ENCODE measurements at regions not wholly inside any gene's neighbourhood (a gene's known extent, or its start where the extent isn't known, plus 50 kb on each side); places are given as distances from the start of the nearest gene placed in this dataset.

DNA sequence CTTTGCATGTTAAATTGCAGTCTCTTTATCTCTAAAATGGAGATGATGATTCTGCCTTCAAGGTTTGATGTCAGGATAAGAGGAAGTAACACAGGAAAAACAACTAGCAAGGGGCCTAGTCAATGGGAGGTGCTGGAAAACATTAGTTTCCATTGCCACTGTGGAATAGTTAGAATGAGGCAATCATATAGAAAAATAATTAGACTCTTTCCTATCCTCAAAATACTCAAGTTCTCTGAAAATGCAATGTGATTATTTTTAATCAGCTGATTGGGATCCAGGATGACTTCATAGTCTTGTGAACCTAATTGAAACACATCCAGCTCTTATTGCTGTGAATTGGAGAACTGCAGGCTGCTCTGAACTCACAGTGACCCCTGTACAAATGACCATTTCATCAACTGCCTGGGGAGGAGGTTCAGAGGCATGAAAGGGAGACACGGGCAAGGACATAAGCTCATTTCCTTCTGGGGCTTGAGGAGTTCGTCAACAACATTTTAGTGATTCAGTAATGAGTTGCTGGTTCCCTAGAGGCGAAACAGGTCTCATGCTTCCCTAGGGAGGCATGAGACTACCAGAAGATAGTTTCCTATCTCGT, 422.5 kb downstream of the LPIN1 start:
- H3K4me2 ChIP-seq = no peak overlapping the region
- H3K4me3 ChIP-seq = no peak overlapping the region
- no peak for TF ChIP-seq BHLHE40 (IDR thresholded peaks at IDR 0.05; ENCODE audit: low read depth, low read length)
- no peak for TF ChIP-seq RNF2 (IDR thresholded peaks at IDR 0.05; ENCODE audit: borderline replicate concordance, low read depth)
- TF ChIP-seq, protein P1, sequence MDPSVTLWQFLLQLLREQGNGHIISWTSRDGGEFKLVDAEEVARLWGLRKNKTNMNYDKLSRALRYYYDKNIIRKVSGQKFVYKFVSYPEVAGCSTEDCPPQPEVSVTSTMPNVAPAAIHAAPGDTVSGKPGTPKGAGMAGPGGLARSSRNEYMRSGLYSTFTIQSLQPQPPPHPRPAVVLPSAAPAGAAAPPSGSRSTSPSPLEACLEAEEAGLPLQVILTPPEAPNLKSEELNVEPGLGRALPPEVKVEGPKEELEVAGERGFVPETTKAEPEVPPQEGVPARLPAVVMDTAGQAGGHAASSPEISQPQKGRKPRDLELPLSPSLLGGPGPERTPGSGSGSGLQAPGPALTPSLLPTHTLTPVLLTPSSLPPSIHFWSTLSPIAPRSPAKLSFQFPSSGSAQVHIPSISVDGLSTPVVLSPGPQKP (IDR thresholded peaks at IDR 0.05; ENCODE audit: low read depth, low read length) = no peak
- TF ChIP-seq TP53 (CRISPR knock-in tag; IDR thresholded peaks at IDR 0.05) = no peak
- no peak for TF ChIP-seq FOSB (CRISPR knock-in tag; IDR thresholded peaks at IDR 0.05)
- TF ChIP-seq GATA3 (IDR thresholded peaks at IDR 0.05; ENCODE audit: borderline replicate concordance) = no peak
- no peak for TF ChIP-seq HEYL (CRISPR knock-in tag; IDR thresholded peaks at IDR 0.05)
- no peak for TF ChIP-seq HOXB13 (CRISPR knock-in tag; IDR thresholded peaks at IDR 0.05; ENCODE audit: low read depth)
- TF ChIP-seq, protein P2, sequence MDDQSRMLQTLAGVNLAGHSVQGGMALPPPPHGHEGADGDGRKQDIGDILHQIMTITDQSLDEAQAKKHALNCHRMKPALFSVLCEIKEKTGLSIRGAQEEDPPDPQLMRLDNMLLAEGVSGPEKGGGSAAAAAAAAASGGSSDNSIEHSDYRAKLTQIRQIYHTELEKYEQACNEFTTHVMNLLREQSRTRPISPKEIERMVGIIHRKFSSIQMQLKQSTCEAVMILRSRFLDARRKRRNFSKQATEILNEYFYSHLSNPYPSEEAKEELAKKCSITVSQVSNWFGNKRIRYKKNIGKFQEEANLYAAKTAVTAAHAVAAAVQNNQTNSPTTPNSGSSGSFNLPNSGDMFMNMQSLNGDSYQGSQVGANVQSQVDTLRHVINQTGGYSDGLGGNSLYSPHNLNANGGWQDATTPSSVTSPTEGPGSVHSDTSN (IDR thresholded peaks at IDR 0.05) = no peak
- no peak for TF ChIP-seq PHF8 (IDR thresholded peaks at IDR 0.05; ENCODE audit: borderline replicate concordance, low read depth)
- no peak for TF ChIP-seq EHF (CRISPR knock-in tag; IDR thresholded peaks at IDR 0.05)
- TF ChIP-seq, protein P3, sequence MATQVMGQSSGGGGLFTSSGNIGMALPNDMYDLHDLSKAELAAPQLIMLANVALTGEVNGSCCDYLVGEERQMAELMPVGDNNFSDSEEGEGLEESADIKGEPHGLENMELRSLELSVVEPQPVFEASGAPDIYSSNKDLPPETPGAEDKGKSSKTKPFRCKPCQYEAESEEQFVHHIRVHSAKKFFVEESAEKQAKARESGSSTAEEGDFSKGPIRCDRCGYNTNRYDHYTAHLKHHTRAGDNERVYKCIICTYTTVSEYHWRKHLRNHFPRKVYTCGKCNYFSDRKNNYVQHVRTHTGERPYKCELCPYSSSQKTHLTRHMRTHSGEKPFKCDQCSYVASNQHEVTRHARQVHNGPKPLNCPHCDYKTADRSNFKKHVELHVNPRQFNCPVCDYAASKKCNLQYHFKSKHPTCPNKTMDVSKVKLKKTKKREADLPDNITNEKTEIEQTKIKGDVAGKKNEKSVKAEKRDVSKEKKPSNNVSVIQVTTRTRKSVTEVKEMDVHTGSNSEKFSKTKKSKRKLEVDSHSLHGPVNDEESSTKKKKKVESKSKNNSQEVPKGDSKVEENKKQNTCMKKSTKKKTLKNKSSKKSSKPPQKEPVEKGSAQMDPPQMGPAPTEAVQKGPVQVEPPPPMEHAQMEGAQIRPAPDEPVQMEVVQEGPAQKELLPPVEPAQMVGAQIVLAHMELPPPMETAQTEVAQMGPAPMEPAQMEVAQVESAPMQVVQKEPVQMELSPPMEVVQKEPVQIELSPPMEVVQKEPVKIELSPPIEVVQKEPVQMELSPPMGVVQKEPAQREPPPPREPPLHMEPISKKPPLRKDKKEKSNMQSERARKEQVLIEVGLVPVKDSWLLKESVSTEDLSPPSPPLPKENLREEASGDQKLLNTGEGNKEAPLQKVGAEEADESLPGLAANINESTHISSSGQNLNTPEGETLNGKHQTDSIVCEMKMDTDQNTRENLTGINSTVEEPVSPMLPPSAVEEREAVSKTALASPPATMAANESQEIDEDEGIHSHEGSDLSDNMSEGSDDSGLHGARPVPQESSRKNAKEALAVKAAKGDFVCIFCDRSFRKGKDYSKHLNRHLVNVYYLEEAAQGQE (IDR thresholded peaks at IDR 0.05) = no peak
- TF ChIP-seq CBX8 (IDR thresholded peaks at IDR 0.05) = no peak
- TF ChIP-seq SREBF2 (IDR thresholded peaks at IDR 0.05) = no peak
- no peak for TF ChIP-seq RCOR1 (IDR thresholded peaks at IDR 0.05; ENCODE audit: low read depth, low read length)
- TF ChIP-seq JUN (IDR thresholded peaks at IDR 0.05) = no peak
- TF ChIP-seq, protein P4, sequence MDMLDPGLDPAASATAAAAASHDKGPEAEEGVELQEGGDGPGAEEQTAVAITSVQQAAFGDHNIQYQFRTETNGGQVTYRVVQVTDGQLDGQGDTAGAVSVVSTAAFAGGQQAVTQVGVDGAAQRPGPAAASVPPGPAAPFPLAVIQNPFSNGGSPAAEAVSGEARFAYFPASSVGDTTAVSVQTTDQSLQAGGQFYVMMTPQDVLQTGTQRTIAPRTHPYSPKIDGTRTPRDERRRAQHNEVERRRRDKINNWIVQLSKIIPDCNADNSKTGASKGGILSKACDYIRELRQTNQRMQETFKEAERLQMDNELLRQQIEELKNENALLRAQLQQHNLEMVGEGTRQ (IDR thresholded peaks at IDR 0.05) = no peak
- H3K27ac ChIP-seq = no peak overlapping the region
- CTCF ChIA-PET = interaction anchor here (0.5 to 1.2 kb wide), 5 partner anchors 13 to 340 kb away, joined by 3 to 5 read pairs (median 3); no protein-coding TSS in a partner anchor
- ATAC-seq (no peak), DNase-seq (ENCODE audit: low read depth in 1 of 2, low spot score in 1 of 2) (no peak), FAIRE-seq (no peak)
- H3K4me1 ChIP-seq = no peaks in the 10 kb centered on the region
- no peaks in the 10 kb centered on the region for H3K9me3 ChIP-seq
- WGBS (ENCODE audit: missing lambda C conversion rate) = 9% methylated on average over 4 of the region's 4 CpGs
- POLR2A ChIA-PET = no interaction called here

DNA sequence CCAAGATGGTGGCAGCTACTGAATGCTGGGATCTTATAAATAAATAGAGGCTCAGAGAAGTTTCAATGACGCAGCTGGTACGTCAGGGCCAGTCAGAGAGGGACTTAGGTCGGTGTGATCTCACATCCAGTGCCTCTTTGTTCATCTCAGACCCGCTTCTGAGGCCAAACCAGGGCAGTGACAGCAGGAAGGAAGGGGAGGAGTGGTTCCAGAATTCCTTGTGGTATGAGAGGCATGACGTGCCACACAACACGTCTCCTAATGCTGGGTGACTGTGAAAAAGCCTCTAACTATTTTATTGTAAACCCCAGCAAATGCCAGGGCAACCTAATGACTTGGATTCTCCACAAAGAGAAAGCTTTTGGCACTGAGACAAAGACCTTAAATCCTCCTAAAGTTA, 423.3 kb downstream of the LPIN1 start:
- ChIA-PET POLR2A (no interaction called here), CTCF (interaction anchor here (0.6 kb wide), 1 partner anchor 19 kb away, joined by 3 read pairs; no protein-coding TSS in a partner anchor)
- Histone ChIP-seq H3K4me2 (no peak overlapping the region), H3K4me3 (no peak overlapping the region), H3K27ac (no peak overlapping the region), H3K4me1 (no peaks in the 10 kb centered on the region), H3K9me3 (no peaks in the 10 kb centered on the region)
- ATAC-seq (no peak), FAIRE-seq (no peak), DNase-seq (ENCODE audit: low read depth in 1 of 2, low spot score in 1 of 2) (no peak)
- 8% methylated on average over 6 of the region's 6 CpGs for WGBS (ENCODE audit: missing lambda C conversion rate)
- TF ChIP-seq KDM1A (IDR thresholded peaks at IDR 0.05; ENCODE audit: low read depth) = no peak
- no peak for TF ChIP-seq EHMT2 (IDR thresholded peaks at IDR 0.05; ENCODE audit: low read depth)
- TF ChIP-seq JUNB (IDR thresholded peaks at IDR 0.05) = no peak
- no peak for TF ChIP-seq TP53 (CRISPR knock-in tag; IDR thresholded peaks at IDR 0.05)
- TF ChIP-seq, protein P4 (IDR thresholded peaks at IDR 0.05) = no peak
- TF ChIP-seq, protein P5, sequence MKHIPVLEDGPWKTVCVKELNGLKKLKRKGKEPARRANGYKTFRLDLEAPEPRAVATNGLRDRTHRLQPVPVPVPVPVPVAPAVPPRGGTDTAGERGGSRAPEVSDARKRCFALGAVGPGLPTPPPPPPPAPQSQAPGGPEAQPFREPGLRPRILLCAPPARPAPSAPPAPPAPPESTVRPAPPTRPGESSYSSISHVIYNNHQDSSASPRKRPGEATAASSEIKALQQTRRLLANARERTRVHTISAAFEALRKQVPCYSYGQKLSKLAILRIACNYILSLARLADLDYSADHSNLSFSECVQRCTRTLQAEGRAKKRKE (CRISPR knock-in tag; IDR thresholded peaks at IDR 0.05; ENCODE audit: low read depth) = no peak
- no peak for TF ChIP-seq JUN (IDR thresholded peaks at IDR 0.05)
- no peak for TF ChIP-seq ESRRA (IDR thresholded peaks at IDR 0.05; ENCODE audit: borderline replicate concordance, low read length)
- no peak for TF ChIP-seq HOXB5 (CRISPR knock-in tag; IDR thresholded peaks at IDR 0.05)
- TF ChIP-seq PHF8 (IDR thresholded peaks at IDR 0.05; ENCODE audit: borderline replicate concordance, low read depth) = no peak
- no peak for TF ChIP-seq MYC (IDR thresholded peaks at IDR 0.05; ENCODE audit: borderline replicate concordance, low read length)
- TF ChIP-seq, protein P1 (IDR thresholded peaks at IDR 0.05; ENCODE audit: low read depth, low read length) = no peak
- no peak for TF ChIP-seq RFX5 (IDR thresholded peaks at IDR 0.05)
- TF ChIP-seq, protein P2 (IDR thresholded peaks at IDR 0.05) = no peak

All from A549 (cell line).